Suprapubic skin (tissue), 4 donors: ENCODE measurements at regions not wholly inside any gene's neighbourhood (a gene's known extent, or its start where the extent isn't known, plus 50 kb on each side); places are given as distances from the start of the nearest gene placed in this dataset.

Experiments used
- DNase-seq, 2 donors: peaks; one replicate each; pipeline ENCODE4 v3.0.0-alpha.2; 2019; ENCODE audit warnings: low spot score in 2 of 2
- H3K27ac ChIP-seq: fragments of 200-600 bp; sonication (generic); one replicate; pipeline ENCODE4 v1.5.1; 2019
- H3K27me3 ChIP-seq: fragments of 200-600 bp; sonication (generic); one replicate; pipeline ENCODE4 v1.5.1; 2019
- H3K36me3 ChIP-seq: fragments of 200-600 bp; sonication (generic); one replicate; pipeline ENCODE4 v1.5.1; 2019
- H3K4me1 ChIP-seq: fragments of 200-600 bp; sonication (generic); one replicate; pipeline ENCODE4 v1.5.1; 2019
- H3K4me3 ChIP-seq: fragments of 200-600 bp; sonication (generic); one replicate; pipeline ENCODE4 v1.5.1; 2019; ENCODE audit warnings: mild to moderate bottlenecking
- H3K9me3 ChIP-seq: fragments of 200-600 bp; sonication (generic); one replicate; pipeline ENCODE4 v1.5.1; 2019
- EP300 ChIP-seq: sonication (generic); formaldehyde crosslinking; IDR thresholded peaks from one replicate; pipeline ENCODE4 v1.6.1; 2017; ENCODE audit warnings: antibody characterized with exemption
- POLR2A ChIP-seq, 2 donors: fragments of 450-650 bp; IDR thresholded peaks; one replicate each; pipeline ENCODE4 v1.6.1; 2017; ENCODE audit warnings: antibody characterized with exemption in 2 of 2, mild to moderate bottlenecking in 2 of 2, moderate library complexity in 2 of 2
- POLR2AphosphoS5 ChIP-seq, 3 donors: sonication (generic); formaldehyde crosslinking; IDR thresholded peaks; one replicate each; pipeline ENCODE4 v1.6.1; 2017; ENCODE audit warnings: antibody characterized with exemption in 3 of 3
- WGBS: methylation state at CpG from one replicate; pipeline ENCODE4 v1.1.5; 2018; 5-methylcytosine and 5-hydroxymethylcytosine counted together
- TF ChIP-seq, protein P1 (sequence below), 2 donors: fragments of 200-600 bp in 1 of 2; fragments of 450-650 bp in 1 of 2; sonication (generic) in 1 of 2; IDR thresholded peaks; one replicate each; pipeline ENCODE4 v1.5.1; 2016 to 2019; ENCODE audit warnings: antibody characterized with exemption in 2 of 2, mild to moderate bottlenecking in 1 of 2, moderate library complexity in 1 of 2

DNA sequence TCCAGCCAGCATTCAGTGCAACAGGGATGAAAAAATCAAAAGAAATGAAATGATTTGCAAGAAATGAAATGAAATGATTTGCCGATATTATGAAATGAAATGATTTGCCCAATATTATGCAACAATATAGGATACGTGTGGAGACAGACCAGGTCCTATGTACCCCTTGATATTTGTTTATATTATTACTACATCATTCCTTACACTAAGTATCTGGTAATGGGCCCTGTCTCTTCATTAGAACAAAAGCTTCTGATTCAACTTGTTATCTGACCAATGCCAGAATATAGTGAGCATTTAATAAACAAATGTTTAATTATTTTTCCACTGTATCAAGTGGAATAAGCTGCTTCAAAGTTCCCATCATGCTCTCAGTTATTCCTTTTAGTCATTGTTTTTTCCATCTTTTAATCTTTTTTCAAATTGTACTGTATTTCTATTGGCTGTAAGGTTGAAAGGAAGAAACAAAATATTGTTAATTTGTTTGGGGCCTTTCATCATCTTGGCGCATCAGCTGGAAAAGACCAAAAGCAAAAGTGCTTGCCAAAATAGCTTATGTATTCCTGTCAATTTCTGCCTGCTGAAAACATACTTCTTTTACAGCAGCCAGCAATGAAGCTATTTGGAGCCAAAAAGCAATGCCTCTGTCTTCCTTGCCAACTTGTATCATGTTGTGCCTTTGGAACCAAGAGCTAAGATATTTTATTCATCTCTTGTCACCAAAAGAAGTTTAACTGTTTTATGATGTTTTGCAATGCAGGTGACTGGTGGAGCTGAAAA, 2314.9 kb downstream of the LRRC4C start:
- TF ChIP-seq POLR2A (IDR thresholded peaks at IDR 0.05) (no peak), POLR2AphosphoS5 (IDR thresholded peaks at IDR 0.05) (no peak), EP300 (no peak)
- TF ChIP-seq, protein P1, sequence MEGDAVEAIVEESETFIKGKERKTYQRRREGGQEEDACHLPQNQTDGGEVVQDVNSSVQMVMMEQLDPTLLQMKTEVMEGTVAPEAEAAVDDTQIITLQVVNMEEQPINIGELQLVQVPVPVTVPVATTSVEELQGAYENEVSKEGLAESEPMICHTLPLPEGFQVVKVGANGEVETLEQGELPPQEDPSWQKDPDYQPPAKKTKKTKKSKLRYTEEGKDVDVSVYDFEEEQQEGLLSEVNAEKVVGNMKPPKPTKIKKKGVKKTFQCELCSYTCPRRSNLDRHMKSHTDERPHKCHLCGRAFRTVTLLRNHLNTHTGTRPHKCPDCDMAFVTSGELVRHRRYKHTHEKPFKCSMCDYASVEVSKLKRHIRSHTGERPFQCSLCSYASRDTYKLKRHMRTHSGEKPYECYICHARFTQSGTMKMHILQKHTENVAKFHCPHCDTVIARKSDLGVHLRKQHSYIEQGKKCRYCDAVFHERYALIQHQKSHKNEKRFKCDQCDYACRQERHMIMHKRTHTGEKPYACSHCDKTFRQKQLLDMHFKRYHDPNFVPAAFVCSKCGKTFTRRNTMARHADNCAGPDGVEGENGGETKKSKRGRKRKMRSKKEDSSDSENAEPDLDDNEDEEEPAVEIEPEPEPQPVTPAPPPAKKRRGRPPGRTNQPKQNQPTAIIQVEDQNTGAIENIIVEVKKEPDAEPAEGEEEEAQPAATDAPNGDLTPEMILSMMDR (IDR thresholded peaks at IDR 0.05): no peak
- Histone ChIP-seq H3K9me3 (no peaks in the 10 kb centered on the region), H3K36me3 (no peaks in the 10 kb centered on the region), H3K4me1 (no peaks in the 10 kb centered on the region), H3K4me3 (no peak overlapping the region), H3K27ac (no peak overlapping the region), H3K27me3 (no peaks in the 10 kb centered on the region)
- WGBS: 71% methylated on average over 3 of the region's 3 CpGs
- DNase-seq: no peak

DNA sequence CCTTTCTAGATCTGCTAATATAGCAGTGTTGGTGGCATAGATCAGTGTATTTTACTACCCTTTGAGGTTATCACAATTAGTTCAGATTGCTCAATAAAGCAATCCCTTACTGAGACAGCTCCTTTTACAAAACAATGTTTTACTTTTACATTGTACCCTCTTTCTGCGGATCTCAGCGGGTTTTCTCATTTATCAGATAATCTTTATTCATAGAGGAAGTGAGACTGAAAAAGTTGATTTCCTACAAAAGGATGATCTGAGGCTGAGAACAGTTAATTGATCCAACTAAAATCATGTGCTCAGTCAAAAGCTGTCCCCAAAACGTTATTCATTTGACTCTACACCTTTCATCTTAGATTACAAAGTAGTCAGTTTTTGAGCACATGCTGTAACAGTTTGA, 2319.9 kb downstream of the LRRC4C start:
- Histone ChIP-seq H3K36me3 (no peaks in the 10 kb centered on the region), H3K27ac (no peak overlapping the region), H3K27me3 (no peaks in the 10 kb centered on the region), H3K4me1 (no peaks in the 10 kb centered on the region), H3K9me3 (peaks cover 10% of the 10 kb centered on the region), H3K4me3 (no peak overlapping the region)
- 56% methylated on average over 3 of the region's 3 CpGs for WGBS
- DNase-seq: no peak
- TF ChIP-seq POLR2A (IDR thresholded peaks at IDR 0.05) (no peak), POLR2AphosphoS5 (IDR thresholded peaks at IDR 0.05) (no peak), EP300 (no peak)
- TF ChIP-seq, protein P1 (IDR thresholded peaks at IDR 0.05): no peak

DNA sequence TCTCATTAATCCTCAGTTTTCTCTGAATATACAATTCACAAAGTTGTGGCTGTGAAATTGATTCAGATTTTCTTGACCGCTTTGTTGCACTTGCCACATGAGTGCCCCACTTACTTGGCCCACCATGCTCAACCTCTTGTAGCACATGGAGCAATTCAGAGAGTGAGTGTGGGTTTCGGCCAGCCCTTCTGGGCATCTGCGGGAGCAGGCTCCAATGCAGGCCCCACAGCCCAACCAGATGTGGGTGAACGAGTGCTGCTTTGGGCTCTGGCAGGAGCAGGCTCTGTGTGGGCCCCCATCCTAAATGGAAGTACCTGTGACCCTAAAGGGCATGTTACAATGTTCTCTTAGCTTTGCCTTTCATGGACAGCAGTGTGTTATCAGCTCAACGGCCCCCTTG, 2338.6 kb downstream of the LRRC4C start:
- no peaks in the 10 kb centered on the region for H3K27me3 ChIP-seq
- H3K9me3 ChIP-seq: no peaks in the 10 kb centered on the region
- WGBS: 87% methylated on average over 3 of the region's 5 CpGs
- no peak overlapping the region for H3K4me3 ChIP-seq
- H3K27ac ChIP-seq: no peak overlapping the region
- no peak for DNase-seq
- no peaks in the 10 kb centered on the region for H3K4me1 ChIP-seq
- TF ChIP-seq POLR2A (IDR thresholded peaks at IDR 0.05) (no peak), EP300 (no peak), POLR2AphosphoS5 (IDR thresholded peaks at IDR 0.05) (no peak)
- TF ChIP-seq, protein P1 (IDR thresholded peaks at IDR 0.05): no peak
- H3K36me3 ChIP-seq: no peaks in the 10 kb centered on the region

DNA sequence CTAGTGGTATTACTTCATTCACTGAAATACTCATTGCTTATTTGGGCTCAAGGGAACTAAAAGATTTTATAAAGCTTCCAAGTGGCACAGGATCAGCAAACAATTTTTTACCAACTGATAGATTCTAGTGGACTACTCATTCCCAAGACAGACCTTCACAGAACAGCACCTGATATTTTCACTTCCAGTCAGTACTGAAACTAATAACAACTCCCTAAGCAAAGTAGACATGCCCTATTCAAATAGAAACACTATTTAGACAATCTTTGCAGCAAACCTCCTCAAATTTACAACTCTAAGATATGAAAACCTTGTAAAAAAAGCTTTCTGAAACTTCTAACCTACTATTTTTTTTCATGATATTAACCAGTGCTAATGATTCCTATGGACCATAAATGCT, 2345.8 kb downstream of the LRRC4C start:
- no peak overlapping the region for H3K27ac ChIP-seq
- H3K36me3 ChIP-seq: no peaks in the 10 kb centered on the region
- DNase-seq: no peak
- H3K4me3 ChIP-seq: no peak overlapping the region
- H3K9me3 ChIP-seq: no peaks in the 10 kb centered on the region
- no peaks in the 10 kb centered on the region for H3K27me3 ChIP-seq
- TF ChIP-seq POLR2A (IDR thresholded peaks at IDR 0.05) (no peak), POLR2AphosphoS5 (IDR thresholded peaks at IDR 0.05) (no peak), EP300 (no peak)
- TF ChIP-seq, protein P1 (IDR thresholded peaks at IDR 0.05): no peak
- no peaks in the 10 kb centered on the region for H3K4me1 ChIP-seq

DNA sequence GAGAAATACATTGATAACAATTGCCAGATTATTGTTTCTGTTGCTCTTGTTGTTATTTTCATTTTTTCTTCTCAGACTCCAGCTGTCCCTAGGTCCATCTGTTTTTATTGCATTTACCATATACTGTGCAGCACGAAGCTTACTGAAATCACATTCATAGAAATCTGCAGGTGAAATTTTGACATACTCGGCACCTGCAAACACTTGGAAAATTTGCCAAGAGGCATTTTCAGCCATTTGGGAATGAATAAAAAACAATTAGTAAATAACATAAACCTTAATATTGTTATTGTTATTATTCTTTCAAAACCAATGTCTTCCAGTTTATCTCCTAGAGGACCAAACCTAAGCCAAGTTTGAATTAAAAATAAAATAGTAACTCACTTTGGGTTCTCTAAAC, 2357.2 kb downstream of the LRRC4C start:
- 83% methylated on average over 2 of the region's 2 CpGs for WGBS
- no peak overlapping the region for H3K4me3 ChIP-seq
- H3K4me1 ChIP-seq: no peaks in the 10 kb centered on the region
- no peak for DNase-seq
- TF ChIP-seq POLR2AphosphoS5 (IDR thresholded peaks at IDR 0.05) (no peak), POLR2A (IDR thresholded peaks at IDR 0.05) (no peak), EP300 (no peak)
- TF ChIP-seq, protein P1 (IDR thresholded peaks at IDR 0.05): no peak
- no peaks in the 10 kb centered on the region for H3K36me3 ChIP-seq
- peaks cover 15% of the 10 kb centered on the region for H3K9me3 ChIP-seq
- H3K27me3 ChIP-seq: no peaks in the 10 kb centered on the region
- no peak overlapping the region for H3K27ac ChIP-seq
